Suppressor macrophage treated with lipopolysaccharide for 1 hour (primary cell): ENCODE measurements at regions not wholly inside any gene's neighbourhood (a gene's known extent, or its start where the extent isn't known, plus 50 kb on each side); places are given as distances from the start of the nearest gene placed in this dataset.

Experiments
- DNase-seq, 3 donors: peaks; one replicate each; pipeline ENCODE4 v3.0.0-alpha.2; 2020 to 2022

DNA sequence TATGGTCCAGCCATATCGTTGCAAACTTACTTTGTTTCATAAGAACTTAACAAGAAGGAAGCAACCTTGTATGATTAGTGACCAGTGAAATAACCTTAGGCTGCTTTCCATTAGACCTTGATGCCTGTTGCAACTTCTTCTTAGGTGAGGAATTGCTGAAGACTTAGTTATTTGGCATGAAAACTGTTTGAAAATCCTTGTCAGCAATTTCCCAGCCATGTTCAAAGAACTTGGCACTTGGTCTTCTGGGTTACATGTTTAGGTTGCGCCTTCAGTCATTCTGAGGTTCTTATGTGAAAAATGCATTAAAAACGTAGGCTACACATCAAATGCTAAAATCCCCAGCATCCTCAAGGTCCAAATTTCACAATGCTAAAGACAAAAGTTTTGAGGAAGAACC, 232.0 kb upstream of the CEP162 start:
- no peak for DNase-seq

DNA sequence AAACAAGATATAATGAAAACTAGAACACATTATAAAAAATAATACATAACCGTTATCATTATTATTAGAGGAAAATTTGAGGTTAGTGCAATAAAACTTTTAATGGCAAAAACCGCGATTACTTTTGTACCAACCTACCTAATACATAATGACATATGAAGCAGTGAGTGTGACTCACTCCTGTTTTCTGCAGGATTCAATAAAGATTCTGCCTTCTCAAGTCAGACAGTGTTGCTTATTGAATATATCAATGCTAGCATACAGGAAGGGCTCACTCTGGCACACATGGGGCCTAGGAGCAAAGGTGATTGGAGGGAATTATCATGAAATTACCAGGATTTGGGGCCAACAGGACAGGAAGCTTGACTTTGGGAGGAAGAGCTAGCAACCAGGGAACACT, 230.8 kb upstream of the CEP162 start:
- DNase-seq: no peak

DNA sequence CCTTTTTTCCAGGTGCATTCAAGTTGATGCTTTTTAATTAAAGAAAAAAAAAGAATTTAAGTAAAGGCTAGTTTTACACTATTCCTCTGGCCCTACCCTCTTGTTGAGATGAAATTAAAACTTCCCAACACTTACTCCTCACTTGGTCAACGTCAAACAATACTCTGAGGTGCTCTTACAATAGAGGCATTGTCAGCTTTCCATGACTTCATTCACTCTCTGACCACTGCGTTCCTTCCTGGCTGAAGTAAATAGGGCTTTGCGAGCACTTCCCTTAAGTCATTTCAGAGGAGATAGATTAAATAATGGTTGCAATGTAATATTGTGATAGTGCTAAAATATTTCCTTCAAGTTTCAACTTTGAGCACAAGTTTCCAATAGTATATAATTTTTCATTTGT, 229.8 kb upstream of the CEP162 start:
- DNase-seq: no peak

DNA sequence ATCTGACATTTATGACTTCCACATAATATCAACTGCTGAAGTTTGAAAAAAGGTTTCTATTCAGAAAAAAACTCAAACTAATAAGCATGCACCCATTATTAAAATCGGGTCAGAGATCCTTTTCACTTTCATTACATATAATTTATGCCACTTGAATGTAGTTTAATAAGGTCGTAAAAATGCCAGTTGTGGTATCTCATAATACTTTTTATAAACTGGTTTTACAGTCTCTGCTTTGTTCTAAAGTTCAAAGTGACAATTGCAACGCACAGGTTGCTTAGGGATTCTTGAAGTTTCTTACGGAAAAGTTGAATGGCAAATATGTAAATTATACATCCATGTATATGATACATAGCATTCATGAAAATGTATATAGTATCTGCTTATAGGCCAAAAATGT, 229.4 kb upstream of the CEP162 start:
- DNase-seq: no peak

DNA sequence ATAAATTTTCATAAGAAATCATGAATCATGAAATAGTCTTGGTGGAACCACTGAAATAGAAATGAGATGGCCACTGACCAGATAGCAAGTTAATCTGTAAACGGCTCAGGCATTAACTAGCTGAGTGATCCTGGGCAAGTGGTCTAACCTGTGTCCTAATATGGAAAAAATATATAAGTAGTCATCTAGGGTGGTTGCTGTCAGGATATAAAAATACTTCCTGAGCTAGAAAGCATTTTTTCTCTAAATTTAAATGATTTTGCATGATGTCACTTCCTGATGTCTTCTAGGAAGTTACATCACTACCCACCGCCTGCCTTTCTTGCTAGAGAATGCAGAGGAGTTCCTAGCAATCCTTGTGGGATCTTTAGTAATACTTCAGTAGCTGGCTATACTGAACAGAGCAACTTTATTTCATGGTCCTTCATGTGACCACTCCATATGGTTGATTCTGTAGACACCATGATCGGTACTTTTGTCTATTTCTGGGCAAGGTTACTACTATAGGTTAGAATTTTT, 228.1 kb upstream of the CEP162 start:
- no peak for DNase-seq

DNA sequence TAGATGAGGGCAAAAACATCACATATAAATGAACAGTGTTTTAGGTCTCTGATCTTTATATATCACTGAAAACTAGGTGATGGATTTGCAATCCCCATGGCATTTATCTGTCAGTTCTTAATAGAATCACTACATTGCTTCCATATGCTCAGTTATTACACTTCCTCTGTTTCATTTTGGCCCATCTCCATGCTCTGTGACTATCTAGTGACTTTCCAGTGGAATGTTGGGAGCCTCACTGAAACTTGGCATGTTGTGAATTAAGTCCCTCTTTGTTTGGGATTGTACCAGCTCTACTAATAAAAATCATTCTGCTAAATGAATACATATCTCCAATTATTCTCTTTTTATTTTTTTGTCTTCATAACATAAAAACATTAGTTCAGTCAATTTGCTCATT, 226.1 kb upstream of the CEP162 start:
- no peak for DNase-seq

DNA sequence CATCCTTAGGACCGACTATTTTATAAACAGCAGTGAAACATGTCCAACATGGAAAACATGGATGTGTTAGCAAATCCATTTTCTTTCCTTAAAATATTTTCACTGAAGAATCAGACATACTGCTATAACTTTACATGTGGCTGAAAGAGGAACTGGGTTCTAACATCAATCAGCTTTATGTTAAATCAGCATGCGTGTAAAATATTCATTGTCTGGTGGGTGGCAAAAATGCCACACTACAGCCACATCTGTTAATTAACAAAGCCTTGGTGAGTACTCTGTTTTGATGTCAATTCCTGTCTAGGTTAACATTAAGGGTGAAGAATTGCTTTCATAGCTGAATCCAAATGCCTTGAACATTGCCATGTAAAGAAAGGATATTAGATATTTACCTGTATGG, 222.6 kb upstream of the CEP162 start:
- DNase-seq: no peak

DNA sequence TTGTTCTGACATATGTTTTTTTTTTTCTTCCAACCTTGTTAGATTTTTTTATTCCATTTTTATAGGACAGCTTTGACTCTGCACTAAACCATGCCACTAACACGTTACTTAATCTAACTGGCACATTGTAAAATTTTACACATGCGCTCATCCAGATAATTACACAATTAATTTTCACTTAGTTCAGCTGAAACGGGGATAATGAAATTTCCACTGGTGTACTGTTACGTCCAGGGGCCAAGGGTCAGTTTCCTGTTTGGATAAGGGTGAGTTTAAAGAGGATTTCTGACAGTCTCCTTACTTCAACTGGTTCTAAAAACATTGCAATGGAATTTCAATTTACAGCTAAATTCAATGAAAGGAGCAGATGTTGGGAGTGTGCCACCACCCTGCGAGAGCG, 221.8 kb upstream of the CEP162 start:
- DNase-seq: no peak

DNA sequence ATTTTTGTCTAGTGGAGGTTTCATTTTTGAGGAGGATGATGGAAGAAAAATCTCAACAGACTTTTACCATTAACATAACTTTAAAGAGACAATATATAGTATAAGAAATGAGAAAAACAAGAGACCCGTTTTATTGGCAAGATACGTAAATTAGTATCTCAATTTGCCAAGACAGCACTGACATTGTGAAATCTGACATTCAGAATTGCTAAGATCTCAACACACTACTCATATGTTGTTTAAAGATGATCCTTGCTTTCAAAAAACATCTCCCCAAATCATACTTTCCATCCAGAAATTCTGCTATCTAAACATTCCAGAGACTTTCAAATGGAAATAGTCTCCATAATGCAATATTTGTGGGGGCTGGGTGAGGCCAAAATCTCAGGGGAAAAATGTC, 220.9 kb upstream of the CEP162 start:
- DNase-seq: no peak

DNA sequence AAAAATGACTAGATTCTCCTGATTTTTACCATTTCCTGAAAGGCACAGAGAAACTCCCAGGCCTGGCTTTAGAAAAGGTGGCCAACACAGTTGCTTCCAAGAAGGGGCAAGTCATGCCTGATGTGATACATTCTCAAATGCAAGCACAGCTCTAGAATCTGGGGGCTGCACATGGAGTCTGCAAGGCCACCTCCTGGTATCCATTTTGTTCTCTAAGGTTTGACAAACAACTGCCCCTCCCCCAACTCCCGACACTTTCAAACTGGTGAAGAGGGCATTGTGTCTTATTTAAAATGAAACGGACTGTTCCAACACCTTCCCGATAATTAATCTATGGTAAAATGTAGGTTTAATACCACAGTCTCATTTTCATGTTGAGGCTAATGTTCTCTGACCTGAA, 220.2 kb upstream of the CEP162 start:
- DNase-seq: no peak

DNA sequence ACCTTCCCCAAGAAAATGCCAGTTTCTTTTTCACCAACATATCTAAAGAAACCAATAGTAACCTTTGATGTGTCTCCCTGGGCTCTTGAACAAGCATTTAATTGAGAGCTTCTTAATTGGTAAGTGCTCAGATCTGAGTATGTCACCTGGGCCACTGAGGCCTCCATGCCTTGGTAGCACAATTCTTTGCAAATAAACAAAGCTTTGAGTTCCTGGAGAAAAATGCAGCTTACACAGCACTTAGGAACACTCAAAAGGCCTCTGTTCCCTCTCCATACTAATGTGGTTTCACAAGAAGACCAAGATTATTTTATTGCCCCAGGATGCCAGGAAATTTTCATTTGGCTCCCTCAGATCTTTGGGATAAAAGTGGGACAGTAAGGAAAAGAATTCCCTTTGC, 217.6 kb upstream of the CEP162 start:
- no peak for DNase-seq

DNA sequence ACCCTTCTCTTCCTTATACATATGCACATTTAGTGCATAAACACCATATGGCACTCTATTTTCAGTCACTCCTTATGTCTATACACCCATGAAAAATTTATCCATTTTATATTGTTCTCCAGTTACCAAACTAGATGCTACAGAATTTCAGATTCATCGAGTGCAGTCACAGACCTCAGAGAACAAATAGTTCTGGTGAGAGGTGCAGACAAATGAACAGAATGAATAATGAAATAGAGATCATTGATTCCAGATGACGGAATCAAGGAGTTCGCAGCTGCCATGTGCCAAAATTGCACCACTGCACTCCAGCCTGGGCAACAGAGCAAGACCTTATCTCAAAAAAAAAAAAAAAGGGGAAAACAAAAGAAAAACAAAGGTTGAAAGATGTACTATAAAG, 214.8 kb upstream of the CEP162 start:
- DNase-seq: no peak

DNA sequence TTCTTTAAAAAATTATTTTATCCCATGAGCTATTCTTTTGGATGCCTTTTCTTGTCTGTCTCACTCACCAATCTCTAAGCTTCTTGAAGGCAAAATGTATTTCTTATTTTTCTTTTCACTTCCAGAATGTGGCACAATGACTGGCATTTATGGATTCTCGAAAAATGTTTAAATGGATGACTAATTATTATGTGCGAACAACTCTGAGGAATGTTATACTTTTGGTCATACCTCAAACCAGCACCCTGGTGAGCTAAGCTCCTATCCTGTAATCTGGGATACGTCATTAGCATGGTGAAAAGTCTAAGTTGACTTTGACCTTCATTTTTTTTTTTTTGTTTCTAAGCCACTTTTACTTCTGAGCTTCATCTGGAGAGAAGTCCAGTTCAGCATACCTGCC, 214.0 kb upstream of the CEP162 start:
- DNase-seq: no peak

DNA sequence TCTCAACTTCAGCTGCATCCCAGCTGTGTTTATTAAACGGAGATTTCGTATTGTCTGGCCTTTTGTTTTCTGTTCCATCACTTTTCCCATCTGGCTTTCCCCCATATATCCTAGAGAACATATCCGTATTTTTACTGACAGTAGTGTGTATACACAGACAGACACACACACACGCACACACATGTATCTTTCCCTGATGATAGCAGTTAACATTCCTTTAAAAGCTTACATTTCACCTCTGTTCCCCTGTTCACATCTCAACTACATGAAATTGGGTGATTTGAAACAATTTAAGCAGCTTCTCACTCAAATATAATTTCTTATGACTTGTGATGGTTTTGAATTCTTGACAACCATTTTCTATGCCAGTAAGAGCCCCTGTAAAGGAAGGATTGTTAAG, 207.1 kb upstream of the CEP162 start:
- no peak for DNase-seq

DNA sequence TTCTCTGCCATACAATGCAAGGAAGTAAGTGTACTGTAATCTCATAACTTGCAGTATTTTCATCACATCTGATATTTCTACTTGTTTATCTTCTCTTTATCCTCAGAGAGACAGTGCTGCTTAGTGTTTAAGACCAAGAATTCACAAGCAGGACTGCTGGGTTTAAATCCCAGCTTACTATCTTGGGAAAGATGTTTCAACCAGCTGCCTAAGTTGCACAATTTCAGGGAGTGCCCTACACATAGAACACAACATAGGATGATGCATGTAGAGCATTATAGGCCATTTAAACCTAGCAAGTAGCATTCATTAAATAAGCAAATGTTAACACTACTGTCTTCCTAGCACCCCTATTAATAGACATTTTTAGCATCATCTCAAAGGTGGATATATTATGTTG, 205.2 kb upstream of the CEP162 start:
- no peak for DNase-seq

DNA sequence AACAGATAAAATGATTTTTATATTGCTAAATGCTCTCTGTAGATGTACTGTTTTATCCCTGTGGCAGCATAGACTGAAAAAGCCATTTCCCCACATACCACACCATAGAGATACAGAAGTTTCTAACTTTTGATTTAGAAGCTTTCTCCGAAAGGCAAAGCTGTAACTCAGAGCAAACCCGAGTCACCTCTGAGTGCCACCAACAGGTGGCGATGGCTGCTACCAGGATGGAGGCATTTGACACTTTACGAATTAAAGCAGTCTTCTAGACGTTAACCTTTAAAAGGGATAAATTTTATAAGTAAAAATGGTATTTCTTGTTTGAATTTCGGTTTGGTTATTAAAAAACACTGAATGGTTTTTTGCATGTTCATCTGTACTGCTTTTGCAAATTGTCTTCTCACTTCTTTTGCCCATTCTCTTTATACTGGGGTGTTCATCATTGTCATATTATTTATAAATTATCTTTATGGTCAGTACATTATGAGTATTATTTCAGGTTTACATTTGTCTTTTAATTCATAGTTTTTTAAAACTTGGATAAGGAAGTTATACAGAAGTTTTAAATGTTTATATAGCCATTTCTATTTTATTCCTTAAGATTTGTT, 201.0 kb upstream of the CEP162 start:
- peak; percentile 32 to 38 (median 38) for DNase-seq

DNA sequence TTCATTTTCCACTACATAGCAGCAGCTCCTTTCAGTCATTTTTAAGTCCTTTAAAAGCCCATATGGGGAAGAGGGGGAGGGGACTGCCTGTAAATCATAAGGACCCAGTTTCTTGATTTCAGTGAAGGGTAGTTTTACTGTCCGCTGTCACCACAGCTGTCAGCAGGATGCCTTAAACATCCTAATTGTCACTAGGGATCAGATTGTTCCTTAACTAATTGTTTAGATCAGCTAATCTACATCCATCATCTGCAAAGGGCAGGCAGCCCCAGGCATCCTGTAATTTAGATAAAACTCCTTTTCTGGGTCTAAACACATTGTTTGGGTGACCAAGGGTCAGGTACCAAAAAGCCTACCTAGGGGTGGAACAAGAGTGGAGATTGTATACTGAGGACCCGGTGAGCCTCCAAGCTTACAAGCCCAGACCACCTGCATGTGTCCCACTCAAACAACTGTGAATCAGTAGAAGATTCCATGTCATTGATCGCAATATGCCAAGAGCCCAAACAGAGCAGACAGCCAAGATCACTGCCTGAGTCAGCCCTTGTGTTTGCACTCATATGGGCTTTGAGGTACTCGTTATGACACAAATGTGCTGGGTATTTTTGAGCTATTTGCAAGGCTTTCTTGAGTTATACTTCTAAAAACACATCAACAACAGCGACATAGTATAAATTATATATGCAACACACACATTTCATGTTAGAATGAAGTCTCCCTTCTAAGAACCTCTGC, 198.7 kb upstream of the CEP162 start:
- DNase-seq: no peak

DNA sequence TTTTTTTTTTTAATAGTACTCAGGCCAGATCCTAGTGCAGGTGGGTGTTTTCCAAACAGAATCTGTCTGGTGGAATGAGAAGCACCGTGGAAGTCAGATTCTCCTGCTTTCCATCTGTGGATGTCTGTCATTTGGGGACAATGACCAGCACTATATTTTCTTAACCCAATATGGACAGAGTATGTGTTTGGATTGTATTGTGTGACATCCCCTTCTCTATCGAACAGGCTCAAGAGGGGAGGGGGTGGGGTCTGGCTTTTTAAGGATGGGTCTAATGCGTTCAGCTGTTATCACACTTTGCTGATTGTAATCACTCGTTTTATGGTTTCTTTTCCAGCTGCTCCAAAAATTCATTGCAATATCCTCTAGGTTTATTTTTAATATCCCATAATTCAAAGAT, 197.5 kb upstream of the CEP162 start:
- no peak for DNase-seq

DNA sequence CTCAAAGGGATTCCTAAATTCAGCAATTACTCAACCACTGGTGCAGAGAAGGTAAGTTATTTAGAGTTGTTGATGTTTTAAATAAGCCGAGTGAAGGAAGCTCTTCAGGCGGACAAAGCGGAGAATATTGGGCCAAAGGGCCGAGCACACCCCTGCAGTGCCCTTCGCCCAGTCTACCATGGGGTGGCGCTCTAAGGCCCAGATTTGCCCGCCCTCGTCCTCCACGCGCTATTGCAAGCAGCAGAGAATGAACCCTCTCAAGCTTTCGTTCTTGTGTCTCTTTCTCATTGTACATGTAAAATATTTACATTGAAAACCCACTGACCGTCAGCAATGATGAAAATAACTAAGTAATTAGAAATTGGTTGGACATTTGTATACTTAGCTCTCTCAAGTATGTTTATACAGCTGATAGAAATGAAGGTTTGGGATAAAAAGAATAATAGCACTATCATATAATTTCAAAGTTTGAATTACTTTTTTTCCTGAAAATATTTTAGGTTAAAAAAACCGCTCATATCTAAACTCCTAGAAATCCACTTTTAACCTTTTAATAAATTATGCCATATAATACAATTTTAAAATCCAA, 195.0 kb upstream of the CEP162 start:
- peak in 2 of 3 donors; percentile 18 to 23 for DNase-seq

DNA sequence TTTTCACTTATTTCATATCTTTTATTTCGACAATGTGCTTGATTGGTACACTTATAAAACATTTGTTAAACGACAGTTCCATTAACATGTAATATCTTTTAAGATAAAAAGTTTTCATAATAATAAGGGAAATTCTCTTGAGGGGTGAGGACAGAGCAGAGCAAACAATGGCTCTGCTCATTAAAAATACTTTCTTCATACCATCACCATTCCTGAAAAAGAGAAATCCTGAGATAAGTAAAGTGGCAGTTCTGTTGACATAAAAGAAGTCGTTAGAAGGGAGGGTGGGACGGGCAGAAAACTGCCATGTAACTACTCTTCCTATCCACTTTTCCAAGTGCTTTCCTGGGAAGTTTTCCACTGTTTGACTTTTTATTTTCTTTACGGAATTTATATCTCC, 193.6 kb upstream of the CEP162 start:
- DNase-seq: no peak

DNA sequence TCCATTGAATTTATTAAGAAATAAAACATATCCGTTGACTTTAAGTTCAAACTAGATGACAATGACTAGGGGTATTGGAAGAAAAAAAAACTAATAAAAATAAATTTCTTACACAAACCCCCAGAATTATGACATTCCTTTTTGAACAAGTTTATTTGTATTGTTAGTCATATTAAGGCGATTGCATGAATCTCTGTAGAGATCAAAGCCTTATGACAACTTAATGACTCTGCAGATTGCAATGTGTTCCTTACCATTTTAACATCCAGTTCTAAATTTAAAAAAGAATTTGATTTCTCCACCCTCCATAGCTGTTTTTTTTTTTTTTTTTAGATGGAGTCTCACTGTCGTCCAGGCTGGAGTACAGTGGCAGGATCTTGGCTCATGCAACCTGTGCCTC, 189.8 kb upstream of the CEP162 start:
- DNase-seq: no peak

DNA sequence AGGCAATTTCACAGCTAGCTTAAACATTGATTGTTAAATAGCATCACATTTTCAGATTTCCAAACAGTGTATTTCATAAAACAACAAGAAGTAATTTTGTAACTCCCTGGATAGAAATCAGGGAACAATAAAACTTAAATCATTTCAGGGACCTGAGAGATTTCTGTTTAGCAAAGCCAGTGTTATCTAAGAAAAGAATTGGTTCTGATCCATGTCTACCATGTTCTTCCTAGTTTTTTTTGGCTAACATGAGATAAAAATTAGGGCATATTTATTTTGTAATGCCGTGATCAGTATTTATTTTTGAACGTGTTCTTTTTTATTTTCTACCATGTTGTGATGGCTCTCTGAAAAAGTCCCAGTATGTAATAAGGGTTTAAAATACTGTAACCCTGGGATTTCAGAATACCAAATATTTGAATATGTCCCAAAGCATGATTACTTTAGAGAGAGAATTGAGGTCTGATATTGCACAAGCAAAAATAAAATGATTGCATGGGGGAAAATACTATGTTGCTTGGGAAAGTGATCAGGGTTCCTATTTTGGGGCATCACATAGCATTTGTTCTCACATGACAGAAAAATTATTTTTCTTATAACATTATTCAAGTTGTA, 188.7 kb upstream of the CEP162 start:
- no peak for DNase-seq

DNA sequence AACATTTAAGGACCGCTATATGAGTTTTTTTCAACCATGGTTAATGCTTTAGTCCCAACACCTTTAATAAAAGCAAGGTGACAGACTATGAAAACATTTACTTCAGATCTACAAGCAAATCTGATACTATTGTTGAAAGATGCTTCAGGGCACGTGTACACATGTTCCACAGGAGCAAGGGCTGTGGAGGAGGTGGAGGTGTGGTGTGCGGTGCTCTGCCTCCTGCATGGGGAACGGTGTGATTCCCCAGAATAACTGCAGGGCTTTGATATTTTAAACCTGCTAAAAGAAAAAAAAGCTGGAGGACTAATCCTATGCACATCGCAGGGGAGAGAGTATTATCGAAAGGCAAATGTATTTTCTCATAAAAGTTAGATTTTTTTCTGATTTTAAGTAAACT, 188.1 kb upstream of the CEP162 start:
- no peak for DNase-seq

DNA sequence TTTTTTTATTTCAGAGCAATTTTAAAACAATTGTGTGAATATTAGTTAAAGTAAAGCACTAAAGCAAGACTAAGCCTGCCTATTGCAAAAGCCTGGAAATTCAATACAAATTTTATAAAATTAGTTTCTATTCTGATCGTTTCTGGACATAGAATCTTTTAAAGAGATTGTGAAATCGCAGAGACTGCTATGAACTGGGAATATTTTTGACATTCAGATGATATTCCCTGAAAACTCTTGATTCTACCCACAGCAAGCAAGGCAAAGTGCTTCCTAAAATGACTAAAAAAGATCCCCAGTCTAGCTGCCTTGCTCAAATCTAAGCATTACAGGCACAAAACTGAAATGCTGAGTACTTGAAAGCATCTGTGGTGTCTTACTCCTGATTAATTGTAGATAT, 187.6 kb upstream of the CEP162 start:
- no peak for DNase-seq
